DOHH2 (cell line): ENCODE measurements at regions not wholly inside any gene's neighbourhood (a gene's known extent, or its start where the extent isn't known, plus 50 kb on each side); places are given as distances from the start of the nearest gene placed in this dataset.

Experiments
- EZH2phosphoT487 ChIP-seq: fragments of 200-600 bp; sonication (generic); IDR thresholded peaks from 2 replicates; pipeline ENCODE4 v1.6.1; 2017; ENCODE audit warnings: borderline replicate concordance, mild to moderate bottlenecking, antibody characterized with exemption, low read length, moderate library complexity, mixed read lengths
- TF ChIP-seq, protein P1 (sequence below): fragments of 200-600 bp; sonication (generic); IDR thresholded peaks from one replicate; pipeline ENCODE4 v1.5.1; 2014; ENCODE audit warnings: antibody characterized with exemption, mild to moderate bottlenecking, low read depth, low read length; ENCODE audit not compliant: poor library complexity, severe bottlenecking

DNA sequence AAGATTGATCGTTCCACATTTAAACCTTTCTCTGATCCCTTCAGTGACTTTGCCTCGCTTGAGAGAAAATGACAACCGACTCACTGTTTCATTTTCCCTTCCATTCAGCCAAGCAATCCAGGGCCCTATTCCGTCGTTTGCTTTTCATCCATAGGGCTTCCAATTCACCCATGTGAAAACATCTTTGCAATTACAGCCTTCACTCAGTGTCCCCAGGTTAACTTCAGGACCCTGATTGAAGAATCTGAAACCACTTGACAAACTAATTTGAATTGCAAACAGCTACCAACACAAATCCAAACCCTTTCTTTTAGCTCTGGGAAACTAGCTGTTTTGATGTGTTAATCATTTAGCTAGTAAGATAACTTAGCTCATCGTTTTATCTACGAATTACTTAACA lies 120.2 kb upstream of the FAM9C start:
- TF ChIP-seq, protein P1, sequence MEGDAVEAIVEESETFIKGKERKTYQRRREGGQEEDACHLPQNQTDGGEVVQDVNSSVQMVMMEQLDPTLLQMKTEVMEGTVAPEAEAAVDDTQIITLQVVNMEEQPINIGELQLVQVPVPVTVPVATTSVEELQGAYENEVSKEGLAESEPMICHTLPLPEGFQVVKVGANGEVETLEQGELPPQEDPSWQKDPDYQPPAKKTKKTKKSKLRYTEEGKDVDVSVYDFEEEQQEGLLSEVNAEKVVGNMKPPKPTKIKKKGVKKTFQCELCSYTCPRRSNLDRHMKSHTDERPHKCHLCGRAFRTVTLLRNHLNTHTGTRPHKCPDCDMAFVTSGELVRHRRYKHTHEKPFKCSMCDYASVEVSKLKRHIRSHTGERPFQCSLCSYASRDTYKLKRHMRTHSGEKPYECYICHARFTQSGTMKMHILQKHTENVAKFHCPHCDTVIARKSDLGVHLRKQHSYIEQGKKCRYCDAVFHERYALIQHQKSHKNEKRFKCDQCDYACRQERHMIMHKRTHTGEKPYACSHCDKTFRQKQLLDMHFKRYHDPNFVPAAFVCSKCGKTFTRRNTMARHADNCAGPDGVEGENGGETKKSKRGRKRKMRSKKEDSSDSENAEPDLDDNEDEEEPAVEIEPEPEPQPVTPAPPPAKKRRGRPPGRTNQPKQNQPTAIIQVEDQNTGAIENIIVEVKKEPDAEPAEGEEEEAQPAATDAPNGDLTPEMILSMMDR: no peak
- no peak for TF ChIP-seq EZH2phosphoT487
